Neural progenitor cell (in vitro differentiated cells): ENCODE measurements at regions not wholly inside any gene's neighbourhood (a gene's known extent, or its start where the extent isn't known, plus 50 kb on each side); places are given as distances from the start of the nearest gene placed in this dataset.

Experiments
- DNase-seq: peaks from one replicate; pipeline ENCODE4 v3.0.0-alpha.2; 2016; ENCODE audit warnings: low spot score
- H2AFZ ChIP-seq: fragments of 200-600 bp; sonication (generic); replicated peaks from 2 replicates; pipeline ENCODE4 v1.6.1; 2016; ENCODE audit warnings: antibody characterized with exemption
- H3F3A ChIP-seq: fragments of 200-600 bp; sonication (generic); 2 replicates; pipeline ENCODE4 v1.6.1; 2016; ENCODE audit warnings: antibody characterized with exemption, low read depth
- H3K27ac ChIP-seq: fragments of 200-600 bp; sonication (generic); 2 replicates; pipeline ENCODE4 v1.5.1; 2016; ENCODE audit warnings: mild to moderate bottlenecking
- H3K27me3 ChIP-seq: fragments of 200-600 bp; sonication (generic); 2 replicates; pipeline ENCODE4 v1.6.1; 2016; ENCODE audit warnings: mild to moderate bottlenecking, moderate library complexity
- H3K36me3 ChIP-seq: fragments of 200-600 bp; sonication (generic); 2 replicates; pipeline ENCODE4 v1.5.1; 2016
- H3K4me1 ChIP-seq: fragments of 200-600 bp; sonication (generic); 2 replicates; pipeline ENCODE4 v1.6.1; 2016; ENCODE audit warnings: mixed run types
- H3K4me2 ChIP-seq: fragments of 200-600 bp; sonication (generic); 2 replicates; pipeline ENCODE4 v1.6.1; 2016
- H3K4me3 ChIP-seq: fragments of 200-600 bp; sonication (generic); 2 replicates; pipeline ENCODE4 v1.5.1; 2016
- H3K79me2 ChIP-seq: fragments of 200-600 bp; sonication (generic); 2 replicates; pipeline ENCODE4 v1.6.1; 2016; ENCODE audit warnings: low read depth
- H3K9ac ChIP-seq: fragments of 200-600 bp; sonication (generic); 2 replicates; pipeline ENCODE4 v1.6.1; 2016
- H3K9me3 ChIP-seq: fragments of 200-600 bp; sonication (generic); 2 replicates; pipeline ENCODE4 v1.5.1; 2016; ENCODE audit warnings: low read depth
- H4K20me1 ChIP-seq: fragments of 200-600 bp; sonication (generic); 2 replicates; pipeline ENCODE4 v1.6.1; 2016; ENCODE audit warnings: low read depth
- H3K27ac Mint-ChIP-seq: 3 replicates; pipeline ENCODE4 v1.8.0; 2021; ENCODE audit warnings: mixed read lengths
- H3K27me3 Mint-ChIP-seq: 2 replicates; pipeline ENCODE4 v1.8.0; 2022; ENCODE audit warnings: low read depth, mild to moderate bottlenecking, inconsistent platforms, moderate library complexity, mixed read lengths; ENCODE audit not compliant: insufficient read depth
- H3K36me3 Mint-ChIP-seq: 3 replicates; pipeline ENCODE4 v1.8.0; 2021; ENCODE audit warnings: mixed read lengths
- H3K4me1 Mint-ChIP-seq: 3 replicates; pipeline ENCODE4 v1.8.0; 2021; ENCODE audit warnings: mixed read lengths
- H3K4me3 Mint-ChIP-seq: 3 replicates; pipeline ENCODE4 v1.8.0; 2021; ENCODE audit warnings: mild to moderate bottlenecking, moderate library complexity, mixed read lengths
- H3K9me3 Mint-ChIP-seq: 3 replicates; pipeline ENCODE4 v1.8.0; 2020; ENCODE audit warnings: mixed read lengths
- CTCF ChIP-seq: fragments of 200-600 bp; sonication (generic); IDR thresholded peaks from 2 replicates; pipeline ENCODE4 v1.5.1; 2017; ENCODE audit warnings: antibody characterized with exemption, mild to moderate bottlenecking
- EZH2 ChIP-seq: fragments of 200-600 bp; sonication (generic); IDR thresholded peaks from 2 replicates; pipeline ENCODE4 v1.6.1; 2017; ENCODE audit warnings: antibody characterized with exemption, mild to moderate bottlenecking, moderate library complexity
- EZH2phosphoT487 ChIP-seq: fragments of 200-600 bp; sonication (generic); IDR thresholded peaks from 2 replicates; pipeline ENCODE4 v1.6.1; 2017; ENCODE audit warnings: antibody characterized with exemption

- no peaks in the 10 kb centered on the region for H3K36me3 ChIP-seq
- Mint-ChIP-seq H3K4me3 (no peak overlapping the region), H3K27ac (no peak overlapping the region), H3K9me3 (peaks cover 17% of the 10 kb centered on the region), H3K4me1 (peaks cover under 1% of the 10 kb centered on the region), H3K36me3 (no peaks in the 10 kb centered on the region), H3K27me3 (no peaks in the 10 kb centered on the region)
- TF ChIP-seq EZH2 (no peak), CTCF (no peak), EZH2phosphoT487 (no peak)
- no peaks in the 10 kb centered on the region for H3K9me3 ChIP-seq
- H3K9ac ChIP-seq = no peak overlapping the region
- H3K4me2 ChIP-seq = no peak overlapping the region
- no peak overlapping the region for H3K4me3 ChIP-seq
- H3K27me3 ChIP-seq = no peaks in the 10 kb centered on the region
- no peak for DNase-seq
- H3K4me1 ChIP-seq = peaks cover 5% of the 10 kb centered on the region
- peaks cover 2% of the 10 kb centered on the region for H3F3A ChIP-seq
- no peaks in the 10 kb centered on the region for H4K20me1 ChIP-seq
- no peak overlapping the region for H3K27ac ChIP-seq
- no peak overlapping the region for H2AFZ ChIP-seq
- H3K79me2 ChIP-seq = no peaks in the 10 kb centered on the region
These were observed 215.3 kb upstream of the VLDLR start for GRCh38 chr9:2406252-2406651.

- Histone ChIP-seq H3K27ac (no peak overlapping the region), H3K4me2 (no peak overlapping the region), H3K9me3 (no peaks in the 10 kb centered on the region), H3K36me3 (no peaks in the 10 kb centered on the region), H4K20me1 (no peaks in the 10 kb centered on the region), H3F3A (peaks cover 3% of the 10 kb centered on the region), H3K79me2 (no peaks in the 10 kb centered on the region), H3K9ac (no peak overlapping the region), H2AFZ (peak overlapping the region; percentile 45), H3K4me1 (peaks cover 17% of the 10 kb centered on the region), H3K27me3 (no peaks in the 10 kb centered on the region), H3K4me3 (no peak overlapping the region)
- no peak overlapping the region for H3K4me3 Mint-ChIP-seq
- DNase-seq = no peak
- no peaks in the 10 kb centered on the region for H3K27me3 Mint-ChIP-seq
- H3K36me3 Mint-ChIP-seq = no peaks in the 10 kb centered on the region
- TF ChIP-seq CTCF (no peak), EZH2phosphoT487 (no peak), EZH2 (no peak)
- peaks cover 13% of the 10 kb centered on the region for H3K9me3 Mint-ChIP-seq
- H3K27ac Mint-ChIP-seq = no peak overlapping the region
- peaks cover 12% of the 10 kb centered on the region for H3K4me1 Mint-ChIP-seq
These were observed 214.1 kb upstream of the VLDLR start for GRCh38 chr9:2407450-2407849.

GRCh38 chr9:2411459-2412215 lies 209.9 kb upstream of the VLDLR start:
- H3K9ac ChIP-seq = no peak overlapping the region
- H3K27ac Mint-ChIP-seq = peak overlapping the region; percentile 80
- no peaks in the 10 kb centered on the region for H3K36me3 ChIP-seq
- no peaks in the 10 kb centered on the region for H3K9me3 ChIP-seq
- H3K4me3 ChIP-seq = no peak overlapping the region
- no peaks in the 10 kb centered on the region for H3K27me3 Mint-ChIP-seq
- H3F3A ChIP-seq = peaks cover 3% of the 10 kb centered on the region
- TF ChIP-seq EZH2phosphoT487 (no peak), CTCF (no peak), EZH2 (no peak)
- H3K36me3 Mint-ChIP-seq = no peaks in the 10 kb centered on the region
- no peaks in the 10 kb centered on the region for H4K20me1 ChIP-seq
- no peaks in the 10 kb centered on the region for H3K79me2 ChIP-seq
- DNase-seq = peak; percentile 48
- no peaks in the 10 kb centered on the region for H3K27me3 ChIP-seq
- H3K9me3 Mint-ChIP-seq = no peaks in the 10 kb centered on the region
- H3K4me2 ChIP-seq = peak overlapping the region; percentile 2
- H3K4me1 Mint-ChIP-seq = peaks cover 22% of the 10 kb centered on the region
- peak overlapping the region; percentile 21 for H3K27ac ChIP-seq
- H2AFZ ChIP-seq = peak overlapping the region; percentile 75
- H3K4me3 Mint-ChIP-seq = no peak overlapping the region
- H3K4me1 ChIP-seq = peaks cover 23% of the 10 kb centered on the region
